HCT116 (cell line): ENCODE measurements at regions not wholly inside any gene's neighbourhood (a gene's known extent, or its start where the extent isn't known, plus 50 kb on each side); places are given as distances from the start of the nearest gene placed in this dataset.
A peak's percentile ranks its signal among the peaks of the same experiment; 100 is the strongest.

Experiments used
- ATAC-seq: fragments of 200-7000 bp; cut with Tn5 transposase; 2 replicates; pipeline ENCODE4 v1.9.1; 2020; ENCODE audit warnings: mild to moderate bottlenecking, moderate library complexity
- BruUV-seq: library from RNA; stranded (reverse); fragments of 400-500 nt; replicated peaks from 2 replicates; lab custom pipeline; 2021; lab: Mats Ljungman, UMichigan
- CTCF ChIA-PET: fragments of 300-600 bp; sonication (Branson Sonifier 250); formaldehyde crosslinking; loops from one replicate; lab custom pipeline; 2021; ENCODE audit warnings: antibody characterized with exemption; lab: Charles Lee
- POLR2A ChIA-PET: fragments of 300-600, 350-600 bp; sonication (Branson Sonifier 250); formaldehyde crosslinking; loops from one replicate; lab custom pipeline; 2021; ENCODE audit warnings: antibody characterized with exemption; lab: Charles Lee
- RAD21 ChIA-PET, 2 experiments: fragments of 300-600 bp; sonication (Branson Sonifier 250); formaldehyde crosslinking; loops; one replicate each; lab custom pipeline; 2023; ENCODE audit warnings: low total read pairs in 2 of 2; ENCODE audit not compliant: uncharacterized antibody in 2 of 2, unreplicated experiment in 2 of 2, low non-redundant PET in 1 of 2; lab: Charles Lee
- DNase-seq: peaks from one replicate; pipeline ENCODE4 v3.0.0-alpha.2; 2010; ENCODE audit warnings: low read depth, low spot score
- H2AFZ ChIP-seq: fragments of 200-600 bp; shearing (Covaris generic), sonication (generic); 2 replicates; pipeline ENCODE4 v1.6.1; 2017; ENCODE audit warnings: low read depth, mixed run types, mixed read lengths, antibody characterized with exemption, low read length; ENCODE audit not compliant: poor library complexity, severe bottlenecking
- H3K27ac ChIP-seq: 2 replicates; pipeline ENCODE4 v1.5.1; 2012; ENCODE audit warnings: low read depth, low read length
- H3K27me3 ChIP-seq: fragments of 200-600 bp; sonication (generic); 2 replicates; pipeline ENCODE4 v1.6.1; 2016; ENCODE audit warnings: mixed run types, low read length, mixed read lengths; ENCODE audit not compliant: insufficient read depth
- H3K36me3 ChIP-seq, 2 experiments: fragments of 200-500 bp in 1 of 2; fragments of 200-600 bp in 1 of 2; sonication (Bioruptor generic) in 1 of 2; sonication (generic) in 1 of 2; 2 replicates each; pipeline versions ENCODE4 v1.5.1 to v1.6.1; 2014 to 2016; ENCODE audit warnings: low read length in 2 of 2, inconsistent platforms in 1 of 2, mixed read lengths in 1 of 2, mixed run types in 1 of 2; ENCODE audit not compliant: insufficient read depth in 2 of 2, control insufficient read depth in 1 of 2
- H3K4me1 ChIP-seq, 2 experiments: fragments of 200-600 bp in 1 of 2; sonication (generic) in 1 of 2; 2 replicates each; pipeline versions ENCODE4 v1.5.1 to v1.6.1; 2012 to 2017; ENCODE audit warnings: low read length in 2 of 2, inconsistent platforms in 1 of 2, mild to moderate bottlenecking in 1 of 2, mixed read lengths in 1 of 2, mixed run types in 1 of 2, moderate library complexity in 1 of 2; ENCODE audit not compliant: insufficient read depth in 2 of 2, control insufficient read depth in 1 of 2
- H3K4me2 ChIP-seq: fragments of 200-600 bp; sonication (generic); 2 replicates; pipeline ENCODE4 v1.6.1; 2017; ENCODE audit warnings: mixed run types, low read length, mixed read lengths
- H3K4me3 ChIP-seq, 2 experiments: fragments of 200-600 bp in 1 of 2; sonication (generic) in 1 of 2; replicated peaks in 1 of 2; 2 replicates each; pipeline ENCODE4 v1.5.1; 2011 to 2016; ENCODE audit warnings: low read length in 2 of 2, control low read depth in 1 of 2, low read depth in 1 of 2, mild to moderate bottlenecking in 1 of 2, mixed read lengths in 1 of 2, mixed run types in 1 of 2
- H3K79me2 ChIP-seq: fragments of 200-600 bp; sonication (generic); 2 replicates; pipeline ENCODE4 v1.6.1; 2017; ENCODE audit warnings: mild to moderate bottlenecking, mixed run types, low read length, moderate library complexity, mixed read lengths; ENCODE audit not compliant: insufficient read depth
- H3K9ac ChIP-seq: fragments of 200-600 bp; sonication (generic); 2 replicates; pipeline ENCODE4 v1.6.1; 2016; ENCODE audit warnings: low read length, mixed read lengths
- H3K9me2 ChIP-seq: fragments of 200-600 bp; sonication (generic), shearing (Covaris generic); 2 replicates; pipeline ENCODE4 v1.6.1; 2017; ENCODE audit warnings: mixed run types, mild to moderate bottlenecking, moderate library complexity; ENCODE audit not compliant: insufficient read depth
- H3K9me3 ChIP-seq, 2 experiments: fragments of 200-500 bp in 1 of 2; fragments of 200-600 bp in 1 of 2; sonication (Bioruptor generic) in 1 of 2; sonication (generic) in 1 of 2; 2 replicates each; pipeline ENCODE4 v1.6.1; 2014 to 2017; ENCODE audit warnings: low read length in 2 of 2, mixed read lengths in 2 of 2, inconsistent platforms in 1 of 2, low read depth in 1 of 2, mild to moderate bottlenecking in 1 of 2, mixed run types in 1 of 2, moderate library complexity in 1 of 2; ENCODE audit not compliant: control insufficient read depth in 1 of 2, insufficient read depth in 1 of 2
- H4K20me1 ChIP-seq: fragments of 200-600 bp; sonication (generic), shearing (Covaris generic); 2 replicates; pipeline ENCODE4 v1.6.1; 2017; ENCODE audit warnings: mixed run types, mild to moderate bottlenecking, moderate library complexity; ENCODE audit not compliant: insufficient read depth
- EGR1 ChIP-seq: IDR thresholded peaks from 2 replicates; pipeline ENCODE4 v1.6.1; 2012; ENCODE audit warnings: low read depth
- POLR2A ChIP-seq: IDR thresholded peaks from 2 replicates; pipeline ENCODE4 v1.7.0; 2011; ENCODE audit warnings: borderline replicate concordance; ENCODE audit not compliant: insufficient read depth, insufficient read length; ENCODE audit errors: extremely low read depth
- ZFX ChIP-seq: fragments of 450-650 bp; IDR thresholded peaks from 2 replicates; pipeline ENCODE4 v1.6.1; 2017
- intact Hi-C: fragments of 100-400 bp; cut with micrococcal nuclease; formaldehyde crosslinking; loops from 2 replicates; pipeline ENCODE4 v1.10.0; 2022
- TF ChIP-seq, protein P1 (sequence below), 3 experiments: fragments of 200-600 bp in 1 of 3; sonication (generic) in 1 of 3; IDR thresholded peaks in 2 of 3; conservative IDR thresholded peaks in 1 of 3; 2 replicates each; pipeline ENCODE4 v1.5.1; 2012 to 2017; ENCODE audit warnings: low read depth in 2 of 3, low read length in 2 of 3, antibody characterized with exemption in 1 of 3, borderline replicate concordance in 1 of 3, control low read depth in 1 of 3, mild to moderate bottlenecking in 1 of 3, mixed read lengths in 1 of 3, mixed run types in 1 of 3, moderate library complexity in 1 of 3; ENCODE audit not compliant: insufficient read depth in 1 of 3

DNA sequence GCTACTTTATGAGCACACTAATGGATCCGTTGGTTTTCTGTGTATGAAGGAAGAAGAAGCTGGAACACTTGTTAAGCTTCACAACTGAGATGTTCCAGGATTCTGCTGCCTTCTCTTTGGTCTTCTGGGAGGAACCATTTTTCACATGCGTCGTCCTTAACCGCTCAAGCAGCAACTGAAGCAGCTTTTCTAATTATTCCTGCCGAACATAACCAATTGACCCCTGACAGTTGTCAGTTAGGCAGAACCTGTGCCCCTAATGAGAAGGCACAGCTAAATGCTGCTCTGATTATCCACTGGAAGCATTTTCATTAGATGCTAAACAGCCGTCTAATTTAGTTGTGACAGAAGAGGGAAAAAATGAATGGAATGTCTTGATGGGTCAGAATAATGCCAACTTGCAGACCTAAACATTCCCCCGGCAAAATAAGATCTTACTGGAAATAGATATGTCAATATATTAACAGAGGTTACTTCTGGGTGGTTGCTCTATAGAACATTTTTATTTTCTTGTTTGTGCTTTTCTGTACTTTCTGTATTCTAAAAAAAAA lies 85.0 kb upstream of the SMLR1 start:
- Histone ChIP-seq H3K9ac (no peak overlapping the region), H4K20me1 (no peaks in the 10 kb centered on the region), H3K36me3 (no peaks in the 10 kb centered on the region), H3K27me3 (no peaks in the 10 kb centered on the region), H3K4me3 (no peak overlapping the region), H3K79me2 (no peaks in the 10 kb centered on the region)
- CTCF ChIA-PET: interaction anchor here (1.3 kb wide), 1 partner anchor 448 kb away, joined by 3 read pairs; no protein-coding TSS in a partner anchor
- DNase-seq: no peak
- no peak for ATAC-seq
- POLR2A ChIA-PET: no interaction called here
- TF ChIP-seq POLR2A: no peak
- TF ChIP-seq EGR1: no peak
- TF ChIP-seq, all 23 proteins: peak for 0
- Histone ChIP-seq H3K9me2 (no peaks in the 10 kb centered on the region), H3K9me3 (no peaks in the 10 kb centered on the region), H3K27ac (no peak overlapping the region), H3K4me2 (no peak overlapping the region), H3K4me1 (no peaks in the 10 kb centered on the region), H2AFZ (no peak overlapping the region)
- no TSS peak for BruUV-seq
- intact Hi-C loops: no loop called here
- RAD21 ChIA-PET: no interaction called here

- H3K36me3 ChIP-seq: no peaks in the 10 kb centered on the region
- no peaks in the 10 kb centered on the region for H3K9me2 ChIP-seq
- BruUV-seq: no TSS peak
- no peaks in the 10 kb centered on the region for H3K9me3 ChIP-seq
- no peaks in the 10 kb centered on the region for H3K27me3 ChIP-seq
- intact Hi-C loops: no loop called here
- no peaks in the 10 kb centered on the region for H3K4me1 ChIP-seq
- H4K20me1 ChIP-seq: no peaks in the 10 kb centered on the region
- ChIA-PET RAD21 (no interaction called here), CTCF (interaction anchor here (1.0 to 1.3 kb wide), 3 partner anchors 45 to 449 kb away, joined by 3 to 4 read pairs (median 3); no protein-coding TSS in a partner anchor), POLR2A (interaction anchor here (0.7 kb wide), 1 partner anchor 11 kb away, joined by 5 read pairs; no protein-coding TSS in a partner anchor)
- no peak overlapping the region for H3K9ac ChIP-seq
- H2AFZ ChIP-seq: peak overlapping the region; percentile 40
- no peak overlapping the region for H3K4me2 ChIP-seq
- no peak for TF ChIP-seq ZFX
- TF ChIP-seq, protein P1, sequence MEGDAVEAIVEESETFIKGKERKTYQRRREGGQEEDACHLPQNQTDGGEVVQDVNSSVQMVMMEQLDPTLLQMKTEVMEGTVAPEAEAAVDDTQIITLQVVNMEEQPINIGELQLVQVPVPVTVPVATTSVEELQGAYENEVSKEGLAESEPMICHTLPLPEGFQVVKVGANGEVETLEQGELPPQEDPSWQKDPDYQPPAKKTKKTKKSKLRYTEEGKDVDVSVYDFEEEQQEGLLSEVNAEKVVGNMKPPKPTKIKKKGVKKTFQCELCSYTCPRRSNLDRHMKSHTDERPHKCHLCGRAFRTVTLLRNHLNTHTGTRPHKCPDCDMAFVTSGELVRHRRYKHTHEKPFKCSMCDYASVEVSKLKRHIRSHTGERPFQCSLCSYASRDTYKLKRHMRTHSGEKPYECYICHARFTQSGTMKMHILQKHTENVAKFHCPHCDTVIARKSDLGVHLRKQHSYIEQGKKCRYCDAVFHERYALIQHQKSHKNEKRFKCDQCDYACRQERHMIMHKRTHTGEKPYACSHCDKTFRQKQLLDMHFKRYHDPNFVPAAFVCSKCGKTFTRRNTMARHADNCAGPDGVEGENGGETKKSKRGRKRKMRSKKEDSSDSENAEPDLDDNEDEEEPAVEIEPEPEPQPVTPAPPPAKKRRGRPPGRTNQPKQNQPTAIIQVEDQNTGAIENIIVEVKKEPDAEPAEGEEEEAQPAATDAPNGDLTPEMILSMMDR (IDR thresholded peaks at IDR 0.05 in 2 of 3, conservative IDR thresholded peaks at IDR 0.05 in 1 of 3; ENCODE audit: borderline replicate concordance in 1 of 3, insufficient read depth in 1 of 3, low read depth in 2 of 3, low read length in 2 of 3): peak in 2 of 3 experiments; percentile 26 to 37; a peak in 3 of 6 replicates
- DNase-seq (no peak), ATAC-seq (peak; percentile 79)
- no peaks in the 10 kb centered on the region for H3K79me2 ChIP-seq
- H3K4me3 ChIP-seq: no peak overlapping the region
- no peak overlapping the region for H3K27ac ChIP-seq
Observed at GRCh38 chr6:130743175-130743574, 84.0 kb upstream of the SMLR1 start.
